GM18519 (cell line): ENCODE measurements at regions not wholly inside any gene's neighbourhood (a gene's known extent, or its start where the extent isn't known, plus 50 kb on each side); places are given as distances from the start of the nearest gene placed in this dataset.

ENCODE experiments used
- ATAC-seq: cut with Tn5 transposase; IDR thresholded peaks from one replicate; pipeline ENCODE4 v1.9.1; 2021; ENCODE audit warnings: mild to moderate bottlenecking, moderate library complexity; ENCODE audit not compliant: unreplicated experiment, low FRiP score

DNA sequence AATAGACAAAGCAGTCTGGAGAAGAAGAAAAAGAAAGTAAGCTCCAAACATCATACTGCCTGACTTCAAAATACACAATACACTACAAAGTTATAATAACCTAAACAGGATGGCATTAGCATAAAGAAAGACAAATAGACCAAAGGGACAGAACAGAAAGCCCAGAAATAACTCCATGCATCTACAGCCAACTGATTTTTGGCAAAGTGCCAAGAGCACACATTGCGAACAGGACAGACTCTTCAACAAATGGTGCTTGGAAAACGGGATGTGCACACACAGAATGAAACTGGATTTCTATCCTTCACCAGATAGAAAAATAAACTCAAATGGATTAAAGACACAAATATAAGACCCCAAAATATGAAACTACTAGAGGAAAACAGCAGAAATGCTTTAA, 66.6 kb upstream of the SPATA31E1 start:
- ATAC-seq, result no peak

DNA sequence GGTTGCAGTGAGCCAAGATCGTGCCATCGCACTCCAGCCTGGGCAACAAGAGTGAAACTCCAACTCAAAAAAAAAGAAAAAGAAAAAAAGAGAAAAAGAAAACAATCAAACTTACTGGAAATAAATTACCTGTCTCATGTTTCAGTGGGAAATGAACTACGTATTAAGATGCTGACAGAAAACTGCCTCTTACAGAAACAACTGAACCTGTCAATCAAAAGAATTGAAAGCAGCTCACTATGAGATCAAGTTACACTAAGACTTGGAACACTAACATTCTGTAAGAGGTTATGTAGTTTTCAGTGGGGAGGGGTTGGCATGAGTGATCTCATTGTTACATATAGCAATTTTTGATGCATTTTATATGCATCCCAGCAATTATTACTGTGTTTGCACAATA, 64.4 kb upstream of the SPATA31E1 start:
- no peak for ATAC-seq

- ATAC-seq, result no peak
These were observed 58.3 kb upstream of the SPATA31E1 start for GRCh38 chr9:87824216-87824875.

DNA sequence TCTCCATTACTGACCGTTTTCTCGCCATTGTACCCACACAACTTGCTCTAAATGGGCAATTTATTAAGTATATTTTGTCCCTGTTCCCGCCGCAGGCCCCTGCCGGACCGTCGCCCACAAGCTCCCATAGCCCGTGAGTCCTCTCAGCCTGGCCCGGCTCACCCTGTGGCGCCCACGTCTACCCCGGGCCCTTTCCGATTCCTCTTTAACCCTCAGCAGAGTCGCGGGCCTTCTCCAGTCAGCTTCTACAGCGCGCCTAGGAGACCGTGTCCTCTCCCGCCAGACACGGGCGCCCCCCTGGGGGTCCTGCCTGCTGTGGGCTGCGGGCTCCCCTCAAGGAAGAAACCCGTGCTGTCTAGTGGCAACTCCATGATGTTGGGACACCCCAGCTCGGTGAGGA, 57.8 kb upstream of the SPATA31E1 start:
- ATAC-seq, result no peak

DNA sequence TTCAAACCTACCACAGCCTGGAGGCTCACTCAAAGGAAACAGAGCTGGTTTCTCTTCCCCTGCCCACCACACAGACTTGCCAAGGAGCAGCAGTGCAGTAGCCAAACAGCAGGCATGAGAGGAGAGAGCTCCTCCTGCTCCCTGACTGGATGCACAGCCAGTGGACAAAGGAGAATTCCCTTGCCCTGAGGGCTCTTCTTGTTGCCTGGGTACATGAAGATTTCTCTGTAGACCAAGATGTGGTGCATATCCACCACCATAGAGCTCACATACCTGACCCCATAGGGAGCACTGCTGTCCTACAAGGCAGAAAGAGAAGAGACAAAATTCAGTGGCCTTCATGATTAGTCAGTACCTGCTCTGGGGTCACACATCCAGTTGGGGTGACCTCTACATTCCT, 56.3 kb upstream of the SPATA31E1 start:
- no peak for ATAC-seq

- ATAC-seq, result no peak
These were observed 55.3 kb upstream of the SPATA31E1 start for GRCh38 chr9:87827341-87827740.

GRCh38 chr9:87829756-87830155, 52.9 kb upstream of the SPATA31E1 start:
- ATAC-seq, result no peak

DNA sequence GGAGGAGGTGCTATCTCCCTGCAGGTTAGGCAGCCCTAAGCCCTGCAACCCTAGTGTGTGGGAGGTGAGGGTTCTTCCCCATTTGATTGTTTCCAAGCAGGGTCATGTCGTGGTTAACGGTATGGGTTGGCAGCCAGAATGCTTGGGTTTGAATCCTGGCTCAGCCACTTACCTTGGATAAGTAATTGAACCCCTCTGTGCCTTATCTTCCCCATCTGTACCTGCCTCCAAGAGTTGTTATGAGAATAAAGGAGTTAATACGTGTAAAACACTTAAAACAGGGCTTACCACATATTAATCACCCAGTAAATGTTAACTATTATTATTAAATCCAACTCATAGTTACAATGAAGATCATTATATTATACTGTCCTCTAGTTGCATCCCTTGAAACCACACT, 52.2 kb upstream of the SPATA31E1 start:
- ATAC-seq, result no peak

GRCh38 chr9:87831159-87831558, 51.5 kb upstream of the SPATA31E1 start:
- no peak for ATAC-seq
